Transverse colon (tissue), 4 donors: ENCODE measurements at regions not wholly inside any gene's neighbourhood (a gene's known extent, or its start where the extent isn't known, plus 50 kb on each side); places are given as distances from the start of the nearest gene placed in this dataset.

ENCODE experiments used
- DNase-seq: peaks from one replicate; pipeline ENCODE4 v3.0.0-alpha.2; 2019
- H3K27ac ChIP-seq, 4 donors: fragments of 200-600 bp; sonication (generic); 2 replicates each; pipeline ENCODE4 v1.5.1; 2016 to 2018; ENCODE audit warnings: inconsistent platforms in 4 of 4
- H3K27me3 ChIP-seq: fragments of 200-600 bp; sonication (generic); 2 replicates; pipeline ENCODE4 v1.5.1; 2017; ENCODE audit warnings: inconsistent platforms
- H3K36me3 ChIP-seq, 4 donors: fragments of 200-600 bp; sonication (generic); 2 replicates each; pipeline ENCODE4 v1.5.1; 2017 to 2019; ENCODE audit warnings: inconsistent platforms in 4 of 4
- H3K4me1 ChIP-seq, 4 donors: fragments of 200-600 bp; sonication (generic); 2 replicates each; pipeline ENCODE4 v1.5.1; 2017 to 2020; ENCODE audit warnings: inconsistent platforms in 4 of 4
- H3K4me3 ChIP-seq, 4 donors: fragments of 200-600 bp; sonication (generic); 1 replicate in 1 of 4; 2 replicates in 3 of 4; pipeline versions ENCODE4 v1.5.1 to v1.6.1; 2017 to 2019; ENCODE audit warnings: inconsistent platforms in 4 of 4
- H3K9me3 ChIP-seq, 2 donors: fragments of 200-600 bp; sonication (generic); 2 replicates each; pipeline ENCODE4 v1.5.1; 2017 to 2019; ENCODE audit warnings: inconsistent platforms in 2 of 2
- EP300 ChIP-seq: sonication (generic); formaldehyde crosslinking; IDR thresholded peaks from one replicate; pipeline ENCODE4 v1.6.1; 2017; ENCODE audit warnings: antibody characterized with exemption, low read depth
- POLR2A ChIP-seq: fragments of 450-650 bp; IDR thresholded peaks from one replicate; pipeline ENCODE4 v1.6.1; 2016; ENCODE audit warnings: antibody characterized with exemption, mild to moderate bottlenecking, moderate library complexity
- POLR2AphosphoS5 ChIP-seq, 3 donors: sonication (generic); formaldehyde crosslinking; IDR thresholded peaks; one replicate each; pipeline ENCODE4 v1.6.1; 2016; ENCODE audit warnings: antibody characterized with exemption in 3 of 3
- WGBS, 2 donors: methylation state at CpG; one replicate each; pipeline ENCODE4 v1.1.5; 2018; ENCODE audit warnings: low coverage in 1 of 2; 5-methylcytosine and 5-hydroxymethylcytosine counted together
- in situ Hi-C, 4 donors: fragments of 200-750 bp; cut with MboI; loops; one replicate each; pipeline versions ENCODE4 v1.15.0 to v1.15.1; 2017; ENCODE audit warnings: low sequenced_read_pairs in 3 of 4, low pct_ligation_motif_present in 1 of 4, low pct_unique_long_range_greater_than_20kb in 1 of 4
- intact Hi-C: fragments of 100-400 bp; cut with DNase I; formaldehyde crosslinking; loops from one replicate; pipeline ENCODE4 v1.15.1; 2023; ENCODE audit warnings: low total_unique reads
- TF ChIP-seq, protein P1 (sequence below), 5 experiments: fragments of 200-600 bp in 3 of 5; fragments of 450-650 bp in 2 of 5; sonication (generic) in 3 of 5; IDR thresholded peaks; 1 replicate in 2 of 5; 2 replicates in 3 of 5; pipeline ENCODE4 v1.5.1; 2016 to 2017; ENCODE audit warnings: antibody characterized with exemption in 5 of 5, inconsistent platforms in 3 of 5, mild to moderate bottlenecking in 2 of 5, moderate library complexity in 1 of 5

DNA sequence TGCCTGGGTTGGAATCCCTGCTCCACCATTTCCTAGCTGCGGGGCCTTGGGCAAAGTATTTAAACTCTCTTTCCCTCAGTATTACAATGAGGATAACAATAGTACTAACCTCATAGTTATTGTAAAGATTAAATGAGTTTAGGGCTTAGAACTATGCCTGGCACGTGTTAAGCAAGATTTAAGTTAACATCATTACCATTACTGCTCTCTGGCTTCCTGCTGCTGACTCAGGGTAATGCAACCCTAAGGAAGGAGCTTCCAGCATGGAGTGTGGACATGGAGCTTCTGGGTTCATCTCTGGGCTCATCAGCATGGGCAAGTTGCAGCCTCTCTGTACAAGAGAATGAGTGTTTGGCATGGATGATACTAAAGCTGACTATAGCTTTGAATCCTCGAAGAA is 374.2 kb upstream of the MAP2 start:
- H3K4me1 ChIP-seq: no peaks in the 10 kb centered on the region
- no peak for DNase-seq
- H3K4me3 ChIP-seq: no peak overlapping the region
- H3K27ac ChIP-seq: no peak overlapping the region
- no peaks in the 10 kb centered on the region for H3K36me3 ChIP-seq
- no peak for TF ChIP-seq POLR2AphosphoS5 (IDR thresholded peaks at IDR 0.05)
- TF ChIP-seq, protein P1, sequence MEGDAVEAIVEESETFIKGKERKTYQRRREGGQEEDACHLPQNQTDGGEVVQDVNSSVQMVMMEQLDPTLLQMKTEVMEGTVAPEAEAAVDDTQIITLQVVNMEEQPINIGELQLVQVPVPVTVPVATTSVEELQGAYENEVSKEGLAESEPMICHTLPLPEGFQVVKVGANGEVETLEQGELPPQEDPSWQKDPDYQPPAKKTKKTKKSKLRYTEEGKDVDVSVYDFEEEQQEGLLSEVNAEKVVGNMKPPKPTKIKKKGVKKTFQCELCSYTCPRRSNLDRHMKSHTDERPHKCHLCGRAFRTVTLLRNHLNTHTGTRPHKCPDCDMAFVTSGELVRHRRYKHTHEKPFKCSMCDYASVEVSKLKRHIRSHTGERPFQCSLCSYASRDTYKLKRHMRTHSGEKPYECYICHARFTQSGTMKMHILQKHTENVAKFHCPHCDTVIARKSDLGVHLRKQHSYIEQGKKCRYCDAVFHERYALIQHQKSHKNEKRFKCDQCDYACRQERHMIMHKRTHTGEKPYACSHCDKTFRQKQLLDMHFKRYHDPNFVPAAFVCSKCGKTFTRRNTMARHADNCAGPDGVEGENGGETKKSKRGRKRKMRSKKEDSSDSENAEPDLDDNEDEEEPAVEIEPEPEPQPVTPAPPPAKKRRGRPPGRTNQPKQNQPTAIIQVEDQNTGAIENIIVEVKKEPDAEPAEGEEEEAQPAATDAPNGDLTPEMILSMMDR (IDR thresholded peaks at IDR 0.05): no peak
- no peak for TF ChIP-seq POLR2A
- no peak for TF ChIP-seq EP300
- intact Hi-C loops: no loop called here
- in situ Hi-C loops: no loop called here
- H3K9me3 ChIP-seq: no peaks in the 10 kb centered on the region
- H3K27me3 ChIP-seq: no peaks in the 10 kb centered on the region
- WGBS, 2 donors: 47 to 51% methylated on average over 3 of the region's 3 CpGs

- Histone ChIP-seq H3K4me1 (no peaks in the 10 kb centered on the region), H3K27me3 (no peaks in the 10 kb centered on the region), H3K9me3 (no peaks in the 10 kb centered on the region), H3K36me3 (no peaks in the 10 kb centered on the region), H3K27ac (no peak overlapping the region), H3K4me3 (no peak overlapping the region)
- in situ Hi-C loops (no loop called here), intact Hi-C loops (no loop called here)
- no peak for TF ChIP-seq POLR2A
- TF ChIP-seq EP300: no peak
- TF ChIP-seq POLR2AphosphoS5 (IDR thresholded peaks at IDR 0.05): no peak
- TF ChIP-seq, protein P1 (IDR thresholded peaks at IDR 0.05): no peak
- 85 to 91% methylated on average over 3 of the region's 3 CpGs for WGBS, 2 donors
- DNase-seq: no peak
Observed at GRCh38 chr2:209062210-209062609, 361.6 kb upstream of the MAP2 start.

DNA sequence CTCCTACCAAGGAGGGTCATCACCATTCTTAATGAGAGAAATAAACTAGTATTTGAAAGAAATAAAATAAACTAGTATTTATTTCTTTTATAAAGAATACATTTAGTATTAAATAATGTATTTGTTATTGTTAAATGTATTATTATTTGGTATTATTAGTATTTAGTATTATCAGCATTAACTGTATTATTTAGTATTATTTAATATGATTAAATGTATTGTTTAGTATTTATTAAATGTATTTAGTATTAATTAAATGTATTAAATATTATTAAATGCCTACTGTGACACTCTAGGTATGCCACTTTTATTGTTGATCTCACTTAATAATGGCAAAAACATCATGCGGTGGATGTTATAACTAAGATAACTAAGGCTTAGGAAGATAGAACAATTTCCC is 353.6 kb upstream of the MAP2 start:
- 91 to 100% methylated on average over 1 of the region's 1 CpG for WGBS, 2 donors
- Histone ChIP-seq H3K36me3 (no peaks in the 10 kb centered on the region), H3K4me3 (no peak overlapping the region), H3K9me3 (no peaks in the 10 kb centered on the region), H3K27me3 (no peaks in the 10 kb centered on the region), H3K4me1 (no peaks in the 10 kb centered on the region), H3K27ac (no peak overlapping the region)
- in situ Hi-C loops: no loop called here
- no peak for DNase-seq
- intact Hi-C loops: no loop called here
- TF ChIP-seq POLR2AphosphoS5 (IDR thresholded peaks at IDR 0.05): no peak
- TF ChIP-seq, protein P1 (IDR thresholded peaks at IDR 0.05): peak in 1 of 5 experiments; percentile 4

GRCh38 chr2:209073151-209073550 is 350.7 kb upstream of the MAP2 start:
- DNase-seq: no peak
- Histone ChIP-seq H3K4me3 (no peak overlapping the region), H3K27ac (no peak overlapping the region), H3K9me3 (no peaks in the 10 kb centered on the region), H3K27me3 (no peaks in the 10 kb centered on the region), H3K4me1 (no peaks in the 10 kb centered on the region), H3K36me3 (no peaks in the 10 kb centered on the region)
- TF ChIP-seq, protein P1 (IDR thresholded peaks at IDR 0.05): no peak
- no peak for TF ChIP-seq POLR2AphosphoS5 (IDR thresholded peaks at IDR 0.05)
- in situ Hi-C loops (no loop called here), intact Hi-C loops (no loop called here)
